H1 (cell line): ENCODE measurements at regions not wholly inside any gene's neighbourhood (a gene's known extent, or its start where the extent isn't known, plus 50 kb on each side); places are given as distances from the start of the nearest gene placed in this dataset.

Experiments used
- CTCF ChIA-PET: fragments of 300-600 bp; sonication (Branson Sonifier 250); formaldehyde crosslinking; loops from one replicate; lab custom pipeline; 2021; ENCODE audit not compliant: partially characterized antibody; lab: Charles Lee
- POLR2A ChIA-PET: fragments of 300-600 bp; sonication (Branson Sonifier 250); formaldehyde crosslinking; loops from one replicate; lab custom pipeline; 2021; ENCODE audit warnings: inconsistent platforms; ENCODE audit not compliant: partially characterized antibody; lab: Charles Lee
- DNase-seq, 2 experiments: peaks; one replicate each; pipeline versions ENCODE4 v3.0.0 to v3.0.0-alpha.2; 2010 to 2022; ENCODE audit warnings: low spot score in 2 of 2, low read depth in 1 of 2, mixed read lengths in 1 of 2
- FAIRE-seq: peaks from 2 replicates; lab custom pipeline; 2011; peaks lifted over from hg19 to GRCh38; lab: Jason Lieb, UNC
- H2AFZ ChIP-seq: 2 replicates; pipeline ENCODE4 v1.8.1; 2012; ENCODE audit warnings: low read length, inconsistent platforms
- H2AK5ac ChIP-seq: 2 replicates; pipeline ENCODE4 v1.6.1; 2013; ENCODE audit warnings: low read depth, low read length
- H2BK120ac ChIP-seq: replicated peaks from 2 replicates; pipeline ENCODE3; 2013; ENCODE audit warnings: low read depth, low read length, inconsistent platforms
- H2BK12ac ChIP-seq: 2 replicates; pipeline ENCODE4 v1.6.1; 2013; ENCODE audit warnings: low read depth, low read length
- H2BK15ac ChIP-seq: 2 replicates; pipeline ENCODE4 v1.6.1; 2013; ENCODE audit warnings: low read length
- H2BK20ac ChIP-seq: 2 replicates; pipeline ENCODE4 v1.6.1; 2013; ENCODE audit warnings: low read length
- H2BK5ac ChIP-seq: 2 replicates; pipeline ENCODE4 v1.6.1; 2013; ENCODE audit warnings: low read depth, low read length
- H3K14ac ChIP-seq: 2 replicates; pipeline ENCODE4 v1.6.1; 2013; ENCODE audit warnings: inconsistent platforms; ENCODE audit not compliant: insufficient read length
- H3K18ac ChIP-seq: 2 replicates; pipeline ENCODE4 v1.6.1; 2013; ENCODE audit warnings: low read length; ENCODE audit errors: extremely low read depth
- H3K23ac ChIP-seq: 2 replicates; pipeline ENCODE4 v1.6.1; 2013; ENCODE audit warnings: inconsistent platforms; ENCODE audit not compliant: insufficient read length
- H3K23me2 ChIP-seq: 2 replicates; pipeline ENCODE4 v1.6.1; 2013; ENCODE audit warnings: low read depth, low read length
- H3K27ac ChIP-seq: 2 replicates; pipeline ENCODE4 v1.6.1; 2011; ENCODE audit warnings: low read depth, low read length, inconsistent platforms
- H3K27me3 ChIP-seq, 4 experiments: replicated peaks in 1 of 4; 1 replicate in 1 of 4; 2 replicates in 3 of 4; pipeline versions ENCODE4 v1.6.1 to v1.8.1; 2011 to 2013; ENCODE audit warnings: low read length in 3 of 4, mild to moderate bottlenecking in 3 of 4, inconsistent platforms in 2 of 4, mixed read lengths in 2 of 4, moderate library complexity in 1 of 4; ENCODE audit not compliant: control insufficient read depth in 3 of 4, insufficient read depth in 3 of 4; ENCODE audit errors: extremely low read depth in 1 of 4
- H3K36me3 ChIP-seq, 4 experiments: 2 replicates each; pipeline versions ENCODE4 v1.6.1 to v1.8.1; 2011 to 2013; ENCODE audit warnings: mild to moderate bottlenecking in 4 of 4, low read length in 3 of 4, moderate library complexity in 2 of 4, control low read depth in 1 of 4, inconsistent platforms in 1 of 4; ENCODE audit not compliant: insufficient read depth in 4 of 4, control insufficient read depth in 2 of 4
- H3K4ac ChIP-seq: replicated peaks from 2 replicates; pipeline ENCODE3; 2013; ENCODE audit warnings: low read length, low read depth, mixed read lengths, inconsistent platforms; ENCODE audit not compliant: insufficient read length
- H3K4me1 ChIP-seq, 4 experiments: replicated peaks in 1 of 4; 1 replicate in 1 of 4; 2 replicates in 3 of 4; pipeline versions ENCODE4 v1.6.1 to v1.8.1; 2011 to 2013; ENCODE audit warnings: low read length in 3 of 4, inconsistent platforms in 2 of 4, mixed read lengths in 1 of 4; ENCODE audit not compliant: insufficient read depth in 4 of 4, control insufficient read depth in 3 of 4
- H3K4me2 ChIP-seq, 2 experiments: 2 replicates each; pipeline versions ENCODE4 v1.6.1 to v1.8.1; 2011 to 2013; ENCODE audit warnings: low read depth in 2 of 2, low read length in 2 of 2, control low read depth in 1 of 2, inconsistent platforms in 1 of 2, mild to moderate bottlenecking in 1 of 2; ENCODE audit not compliant: insufficient read depth in 1 of 2
- H3K4me3 ChIP-seq, 4 experiments: fragments of 200-600, 300-600 bp in 1 of 4; sonication (generic), shearing (Covaris generic), sonication (Bioruptor Twin) in 1 of 4; 2 replicates each; pipeline versions ENCODE4 v1.5.1 to v1.8.1; 2011 to 2016; ENCODE audit warnings: low read length in 4 of 4, low read depth in 3 of 4, control low read depth in 2 of 4, inconsistent platforms in 2 of 4, mild to moderate bottlenecking in 2 of 4, mixed read lengths in 1 of 4, moderate library complexity in 1 of 4; ENCODE audit not compliant: insufficient read depth in 2 of 4; ENCODE audit errors: extremely low read depth in 1 of 4
- H3K56ac ChIP-seq: replicated peaks from 2 replicates; pipeline ENCODE3; 2013; ENCODE audit warnings: low read depth, mild to moderate bottlenecking, mixed read lengths, low read length, inconsistent platforms; ENCODE audit not compliant: insufficient read length
- H3K79me1 ChIP-seq: 2 replicates; pipeline ENCODE4 v1.6.1; 2013; ENCODE audit warnings: low read depth, low read length, control low read depth
- H3K79me2 ChIP-seq, 2 experiments: 2 replicates each; pipeline versions ENCODE4 v1.6.1 to v1.8.1; 2012 to 2013; ENCODE audit warnings: low read length in 2 of 2, mild to moderate bottlenecking in 2 of 2, inconsistent platforms in 1 of 2; ENCODE audit not compliant: insufficient read depth in 2 of 2, control insufficient read depth in 1 of 2
- H3K9ac ChIP-seq, 4 experiments: replicated peaks in 1 of 4; 1 replicate in 1 of 4; 2 replicates in 3 of 4; pipeline versions ENCODE4 v1.6.1 to v1.8.1; 2011 to 2013; ENCODE audit warnings: low read depth in 3 of 4, low read length in 3 of 4, control low read depth in 2 of 4, mild to moderate bottlenecking in 2 of 4, moderate library complexity in 2 of 4, inconsistent platforms in 1 of 4; ENCODE audit errors: extremely low read depth in 1 of 4
- H3K9me3 ChIP-seq, 2 experiments: 2 replicates each; pipeline versions ENCODE4 v1.6.1 to v1.8.1; 2012 to 2013; ENCODE audit warnings: mild to moderate bottlenecking in 2 of 2, moderate library complexity in 2 of 2, control low read depth in 1 of 2, inconsistent platforms in 1 of 2, low read depth in 1 of 2, low read length in 1 of 2, mixed read lengths in 1 of 2; ENCODE audit not compliant: insufficient read depth in 2 of 2
- H4K20me1 ChIP-seq, 2 experiments: replicated peaks in 1 of 2; 2 replicates each; pipeline versions ENCODE3 to v1.8.1; 2011 to 2013; ENCODE audit warnings: inconsistent platforms in 2 of 2, low read length in 2 of 2, mild to moderate bottlenecking in 1 of 2; ENCODE audit not compliant: insufficient read depth in 2 of 2, control insufficient read depth in 1 of 2
- H4K5ac ChIP-seq: 2 replicates; pipeline ENCODE4 v1.6.1; 2013; ENCODE audit warnings: low read length, low read depth, mixed read lengths, inconsistent platforms; ENCODE audit not compliant: insufficient read length
- H4K8ac ChIP-seq: 2 replicates; pipeline ENCODE4 v1.8.0; 2013; ENCODE audit warnings: mild to moderate bottlenecking, moderate library complexity, low read length, inconsistent platforms; ENCODE audit not compliant: insufficient read depth; ENCODE audit errors: extremely low read depth
- H4K91ac ChIP-seq: replicated peaks from 2 replicates; pipeline ENCODE3; 2013; ENCODE audit warnings: low read length, mixed read lengths, inconsistent platforms; ENCODE audit not compliant: insufficient read length
- CEBPB ChIP-seq: IDR thresholded peaks from 2 replicates; pipeline ENCODE4 v1.6.1; 2012; ENCODE audit warnings: low read depth, low read length
- HDAC2 ChIP-seq, 2 experiments: fragments of 300-600 bp in 1 of 2; sonication (generic) in 1 of 2; IDR thresholded peaks; 2 replicates each; pipeline ENCODE4 v1.6.1; 2011 to 2012; ENCODE audit warnings: low read depth in 2 of 2, low read length in 2 of 2, mild to moderate bottlenecking in 2 of 2, moderate library complexity in 2 of 2, borderline replicate concordance in 1 of 2, inconsistent platforms in 1 of 2
- HDAC6 ChIP-seq: IDR thresholded peaks from one replicate; pipeline ENCODE4 v1.7.1; 2012; ENCODE audit warnings: low read depth, mild to moderate bottlenecking, inconsistent platforms, low read length, moderate library complexity
- JUN ChIP-seq: IDR thresholded peaks from 2 replicates; pipeline ENCODE4 v1.6.1; 2011; ENCODE audit warnings: low read depth, mild to moderate bottlenecking, improper control_type of control experiment, low read length
- JUND ChIP-seq: IDR thresholded peaks from 2 replicates; pipeline ENCODE4 v1.6.1; 2011; ENCODE audit warnings: mild to moderate bottlenecking, improper control_type of control experiment, low read length
- KDM4A ChIP-seq: IDR thresholded peaks from one replicate; pipeline ENCODE4 v1.7.1; 2012; ENCODE audit warnings: low read depth, mild to moderate bottlenecking, moderate library complexity, low read length, inconsistent platforms; ENCODE audit not compliant: severe bottlenecking
- MAFK ChIP-seq: IDR thresholded peaks from 2 replicates; pipeline ENCODE4 v1.6.1; 2012; ENCODE audit warnings: low read depth, mild to moderate bottlenecking, improper control_type of control experiment, low read length
- RFX5 ChIP-seq: IDR thresholded peaks from 2 replicates; pipeline ENCODE4 v1.6.1; 2011; ENCODE audit warnings: low read depth, low read length, improper control_type of control experiment, borderline replicate concordance
- SIRT6 ChIP-seq: IDR thresholded peaks from one replicate; pipeline ENCODE4 v1.7.1; 2012; ENCODE audit warnings: low read length, inconsistent platforms
- TCF12 ChIP-seq: IDR thresholded peaks from 2 replicates; pipeline ENCODE4 v1.6.1; 2011; ENCODE audit warnings: low read depth, mild to moderate bottlenecking, low read length
- TEAD4 ChIP-seq: IDR thresholded peaks from 2 replicates; pipeline ENCODE4 v1.6.1; 2012; ENCODE audit warnings: low read depth, low read length, inconsistent platforms, mixed read lengths
- WGBS, 2 experiments: shearing (Covaris generic) in 1 of 2; methylation state at CpG; one replicate each; pipeline versions ENCODE4 v1.1.6 to v1.1.7; 2013 to 2015; ENCODE audit warnings: low lambda C conversion rate in 2 of 2, mixed read lengths in 2 of 2, inconsistent platforms in 1 of 2, low coverage in 1 of 2, missing lambda C conversion rate in 1 of 2; ENCODE audit not compliant: insufficient replicate concordance in 2 of 2, insufficient coverage in 1 of 2, insufficient read length in 1 of 2; ENCODE audit errors: extremely low coverage in 1 of 2, missing lambda C conversion rate in 1 of 2; 5-methylcytosine and 5-hydroxymethylcytosine counted together

DNA sequence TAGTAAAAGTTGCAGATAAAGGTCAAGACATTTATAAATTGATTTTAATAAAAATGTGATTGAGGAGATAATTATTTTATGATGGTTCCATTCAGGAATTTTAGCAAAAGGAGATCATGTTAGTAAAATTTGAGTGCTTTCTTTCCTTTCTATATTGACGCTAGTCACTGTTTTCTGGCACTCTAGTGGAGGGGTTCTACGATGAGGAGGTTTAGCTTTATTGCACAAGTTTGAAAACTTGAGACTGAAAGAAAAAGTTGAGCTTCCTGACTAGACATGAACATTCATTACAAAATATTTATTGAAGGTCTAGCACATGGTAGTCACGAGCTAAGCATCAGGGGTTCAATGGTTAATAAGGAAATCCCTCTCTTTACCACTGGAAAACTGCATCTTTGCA lies 336.1 kb downstream of the SNAPC1 start:
- H4K5ac ChIP-seq, result no peak overlapping the region
- no peak overlapping the region for H3K14ac ChIP-seq
- no peak overlapping the region for H3K4ac ChIP-seq
- no peak overlapping the region for H4K91ac ChIP-seq
- no peak overlapping the region for H3K56ac ChIP-seq
- H2BK15ac ChIP-seq, result no peak overlapping the region
- no peak overlapping the region for H2BK20ac ChIP-seq
- WGBS, 2 experiments, result 88% methylated on average over 3 of the region's 3 CpGs; no CpG with 5 or more reads in 1 of the 2 experiments
- no peaks in the 10 kb centered on the region for H3K79me1 ChIP-seq
- no peaks in the 10 kb centered on the region for H3K9me3 ChIP-seq
- H3K9ac ChIP-seq, result no peak overlapping the region
- no peak overlapping the region for H2AFZ ChIP-seq
- no peaks in the 10 kb centered on the region for H4K20me1 ChIP-seq
- no peak overlapping the region for H3K27ac ChIP-seq
- no peaks in the 10 kb centered on the region for H3K27me3 ChIP-seq
- no peak overlapping the region for H2BK120ac ChIP-seq
- no peaks in the 10 kb centered on the region for H3K79me2 ChIP-seq
- no peak overlapping the region for H3K4me2 ChIP-seq
- no peaks in the 10 kb centered on the region for H3K4me1 ChIP-seq
- no peaks in the 10 kb centered on the region for H3K23me2 ChIP-seq
- FAIRE-seq (no peak), DNase-seq (no peak)
- no peaks in the 10 kb centered on the region for H3K36me3 ChIP-seq
- H3K23ac ChIP-seq, result no peak overlapping the region
- POLR2A ChIA-PET, result no interaction called here
- no peak overlapping the region for H4K8ac ChIP-seq
- no peak overlapping the region for H3K4me3 ChIP-seq
- CTCF ChIA-PET, result interaction anchor here (0.6 to 1.4 kb wide), 2 partner anchors 15 to 30 kb away, joined by 3 to 4 read pairs; no protein-coding TSS in a partner anchor
- H2AK5ac ChIP-seq, result no peak overlapping the region
- no peak overlapping the region for H2BK12ac ChIP-seq
- TF ChIP-seq JUN (no peak), SIRT6 (no peak), KDM4A (no peak), MAFK (no peak), RFX5 (no peak), HDAC2 (IDR thresholded peaks at IDR 0.05; ENCODE audit: borderline replicate concordance in 1 of 2, low read depth in 2 of 2, low read length in 2 of 2) (no peak), TEAD4 (no peak), CEBPB (no peak), HDAC6 (no peak), JUND (no peak), TCF12 (no peak)
- TF ChIP-seq, all 59 proteins: peak for 0
- Histone ChIP-seq H3K18ac (no peak overlapping the region), H2BK5ac (no peak overlapping the region)
